PC-9 (cell line): ENCODE measurements at regions not wholly inside any gene's neighbourhood (a gene's known extent, or its start where the extent isn't known, plus 50 kb on each side); places are given as distances from the start of the nearest gene placed in this dataset.

Experiments
- BruUV-seq: library from RNA; stranded (reverse); fragments of 400-500 nt; replicated peaks from 2 replicates; lab custom pipeline; 2021; lab: Mats Ljungman, UMichigan
- CTCF ChIA-PET: fragments of 300-600 bp; sonication (Branson Sonifier 250); formaldehyde crosslinking; loops from one replicate; lab custom pipeline; 2022; ENCODE audit warnings: antibody characterized with exemption; lab: Charles Lee
- POLR2A ChIA-PET: fragments of 300-600 bp; sonication (Branson Sonifier 250); formaldehyde crosslinking; loops from one replicate; lab custom pipeline; 2022; ENCODE audit warnings: antibody characterized with exemption; ENCODE audit not compliant: unreplicated experiment; lab: Charles Lee
- DNase-seq, 2 experiments: peaks; one replicate each; pipeline versions ENCODE4 v3.0.0 to v3.0.0-alpha.2; 2015 to 2022; ENCODE audit warnings: mixed read lengths in 1 of 2
- H2AFZ ChIP-seq: fragments of 200-600 bp; sonication (generic); 2 replicates; pipeline ENCODE4 v1.8.1; 2017; ENCODE audit warnings: antibody characterized with exemption
- H3F3A ChIP-seq: fragments of 200-600 bp; sonication (generic); 2 replicates; pipeline ENCODE4 v1.8.1; 2017; ENCODE audit warnings: antibody characterized with exemption, mild to moderate bottlenecking, low read depth; ENCODE audit not compliant: insufficient read depth
- H3K27ac ChIP-seq: fragments of 200-600 bp; sonication (generic); 2 replicates; pipeline ENCODE4 v1.6.1; 2016; ENCODE audit warnings: mixed run types
- H3K27me3 ChIP-seq: fragments of 200-600 bp; sonication (generic); 2 replicates; pipeline ENCODE4 v1.6.1; 2016; ENCODE audit warnings: low read depth, mixed run types; ENCODE audit not compliant: insufficient read depth
- H3K36me3 ChIP-seq: fragments of 200-600 bp; sonication (generic); 2 replicates; pipeline ENCODE4 v1.6.1; 2016; ENCODE audit warnings: low read depth, mixed run types
- H3K4me1 ChIP-seq: fragments of 200-600 bp; sonication (generic); replicated peaks from 2 replicates; pipeline ENCODE4 v1.6.1; 2016; ENCODE audit warnings: mixed run types; ENCODE audit not compliant: insufficient read depth
- H3K4me2 ChIP-seq: fragments of 200-600 bp; sonication (generic); 2 replicates; pipeline ENCODE4 v1.6.1; 2017; ENCODE audit warnings: mixed run types
- H3K4me3 ChIP-seq: fragments of 200-600 bp; sonication (generic); 2 replicates; pipeline ENCODE4 v1.6.1; 2016; ENCODE audit warnings: mixed run types
- H3K79me2 ChIP-seq: fragments of 200-600 bp; sonication (generic); 2 replicates; pipeline ENCODE4 v1.6.1; 2017; ENCODE audit warnings: low read depth, mixed run types
- H3K9me2 ChIP-seq: fragments of 200-600 bp; sonication (generic); 2 replicates; pipeline ENCODE4 v1.8.1; 2017; ENCODE audit warnings: mild to moderate bottlenecking; ENCODE audit not compliant: insufficient read depth
- H3K9me3 ChIP-seq: fragments of 200-600 bp; sonication (generic); 2 replicates; pipeline ENCODE4 v1.8.1; 2016; ENCODE audit warnings: low read depth; ENCODE audit not compliant: insufficient read depth
- H4K20me1 ChIP-seq: fragments of 200-600 bp; sonication (generic); 2 replicates; pipeline ENCODE4 v1.8.1; 2017; ENCODE audit not compliant: insufficient read depth
- CTCF ChIP-seq: fragments of 200-600 bp; sonication (generic); conservative IDR thresholded peaks from 2 replicates; pipeline ENCODE4 v1.6.1; 2017; ENCODE audit warnings: mixed run types, antibody characterized with exemption, mild to moderate bottlenecking, moderate library complexity
- EZH2 ChIP-seq: fragments of 200-600 bp; sonication (generic); IDR thresholded peaks from 2 replicates; pipeline ENCODE4 v1.8.0; 2017; ENCODE audit warnings: antibody characterized with exemption, low read depth
- intact Hi-C: fragments of 100-400 bp; cut with micrococcal nuclease; formaldehyde crosslinking; loops from one replicate; pipeline ENCODE4 v1.10.0; 2022; ENCODE audit not compliant: unreplicated experiment

GRCh38 chr3:164883171-164883570 lies 195.1 kb downstream of the SI start:
- intact Hi-C loops = no loop called here
- H3F3A ChIP-seq = no peaks in the 10 kb centered on the region
- no peak overlapping the region for H3K4me2 ChIP-seq
- ChIA-PET CTCF (no interaction called here), POLR2A (no interaction called here)
- no peaks in the 10 kb centered on the region for H3K9me2 ChIP-seq
- no peaks in the 10 kb centered on the region for H3K36me3 ChIP-seq
- no peak for TF ChIP-seq EZH2
- no peak for TF ChIP-seq CTCF
- no peak overlapping the region for H3K27ac ChIP-seq
- H2AFZ ChIP-seq = peak overlapping the region; percentile 12; the same call in 1 of the 2 replicates
- no TSS peak for BruUV-seq
- H3K27me3 ChIP-seq = no peaks in the 10 kb centered on the region
- DNase-seq = no peak
- H3K4me3 ChIP-seq = no peak overlapping the region
- H3K79me2 ChIP-seq = no peaks in the 10 kb centered on the region
- no peaks in the 10 kb centered on the region for H3K9me3 ChIP-seq
- H3K4me1 ChIP-seq = no peaks in the 10 kb centered on the region
- H4K20me1 ChIP-seq = no peaks in the 10 kb centered on the region; the same call in 1 of the 2 replicates

GRCh38 chr3:164879201-164879600 lies 199.1 kb downstream of the SI start:
- Histone ChIP-seq H3K79me2 (no peaks in the 10 kb centered on the region), H3K4me2 (no peak overlapping the region), H3K4me3 (no peak overlapping the region), H3K9me2 (no peaks in the 10 kb centered on the region), H3K27me3 (no peaks in the 10 kb centered on the region), H3K36me3 (no peaks in the 10 kb centered on the region), H3K4me1 (no peaks in the 10 kb centered on the region), H3K9me3 (no peaks in the 10 kb centered on the region), H3F3A (no peaks in the 10 kb centered on the region), H4K20me1 (no peaks in the 10 kb centered on the region; the same call in 1 of the 2 replicates), H3K27ac (no peak overlapping the region), H2AFZ (no peak overlapping the region)
- no peak for TF ChIP-seq CTCF
- no peak for TF ChIP-seq EZH2
- POLR2A ChIA-PET = no interaction called here
- CTCF ChIA-PET = no interaction called here
- no TSS peak for BruUV-seq
- intact Hi-C loops = no loop called here
- DNase-seq = no peak

- H3K27ac ChIP-seq = no peak overlapping the region
- no peaks in the 10 kb centered on the region for H3K4me1 ChIP-seq
- ChIA-PET POLR2A (no interaction called here), CTCF (no interaction called here)
- BruUV-seq = no TSS peak
- H4K20me1 ChIP-seq = no peaks in the 10 kb centered on the region
- H3K27me3 ChIP-seq = no peaks in the 10 kb centered on the region
- no peak overlapping the region for H3K4me3 ChIP-seq
- TF ChIP-seq EZH2 = no peak
- TF ChIP-seq CTCF = no peak
- H3K79me2 ChIP-seq = no peaks in the 10 kb centered on the region
- no peak overlapping the region for H2AFZ ChIP-seq
- intact Hi-C loops = no loop called here
- no peaks in the 10 kb centered on the region for H3K9me3 ChIP-seq
- H3F3A ChIP-seq = no peaks in the 10 kb centered on the region
- H3K36me3 ChIP-seq = no peaks in the 10 kb centered on the region
- H3K4me2 ChIP-seq = no peak overlapping the region
- no peak for DNase-seq
- no peaks in the 10 kb centered on the region for H3K9me2 ChIP-seq
These were observed 213.8 kb downstream of the SI start for GRCh38 chr3:164864454-164864853.
